RWPE2 (cell line): ENCODE measurements at regions not wholly inside any gene's neighbourhood (a gene's known extent, or its start where the extent isn't known, plus 50 kb on each side); places are given as distances from the start of the nearest gene placed in this dataset.

ENCODE experiments used
- ATAC-seq: fragments of 200-7000 bp; cut with Tn5 transposase; 3 replicates; pipeline ENCODE4 v1.9.1; 2021; ENCODE audit warnings: low read depth
- DNase-seq: peaks from one replicate; pipeline ENCODE4 v3.0.0-alpha.2; 2020; ENCODE audit warnings: low spot score
- H3K27ac ChIP-seq: fragments of 450-650 bp; 2 replicates; pipeline ENCODE4 v1.5.1; 2017; ENCODE audit warnings: mild to moderate bottlenecking; ENCODE audit not compliant: poor library complexity, severe bottlenecking
- H3K27me3 ChIP-seq: fragments of 250-450 bp; sonication (Bioruptor Pico); 2 replicates; pipeline ENCODE4 v1.5.1; 2021; ENCODE audit warnings: mild to moderate bottlenecking, moderate library complexity; ENCODE audit not compliant: insufficient read depth, poor library complexity, severe bottlenecking
- H3K36me3 ChIP-seq: fragments of 250-450 bp; sonication (Bioruptor Pico); 2 replicates; pipeline ENCODE4 v1.5.1; 2020; ENCODE audit warnings: low read depth, mild to moderate bottlenecking, moderate library complexity
- H3K4me1 ChIP-seq: fragments of 250-450 bp; sonication (Bioruptor Pico); 2 replicates; pipeline ENCODE4 v1.5.1; 2021; ENCODE audit warnings: mild to moderate bottlenecking, moderate library complexity; ENCODE audit not compliant: insufficient read depth, poor library complexity, severe bottlenecking
- H3K4me3 ChIP-seq: fragments of 250-450 bp; sonication (Bioruptor Pico); 2 replicates; pipeline ENCODE4 v1.5.1; 2021; ENCODE audit warnings: mild to moderate bottlenecking, moderate library complexity; ENCODE audit not compliant: severe bottlenecking
- H3K9me3 ChIP-seq: fragments of 250-450 bp; sonication (Bioruptor Pico); 2 replicates; pipeline ENCODE4 v1.5.1; 2021; ENCODE audit warnings: mild to moderate bottlenecking, moderate library complexity; ENCODE audit not compliant: severe bottlenecking
- TF ChIP-seq, protein P1 (sequence below): fragments of 450-650 bp; IDR thresholded peaks from one replicate; pipeline ENCODE4 v1.5.1; 2017; ENCODE audit warnings: mild to moderate bottlenecking, moderate library complexity; ENCODE audit not compliant: poor library complexity, severe bottlenecking

DNA sequence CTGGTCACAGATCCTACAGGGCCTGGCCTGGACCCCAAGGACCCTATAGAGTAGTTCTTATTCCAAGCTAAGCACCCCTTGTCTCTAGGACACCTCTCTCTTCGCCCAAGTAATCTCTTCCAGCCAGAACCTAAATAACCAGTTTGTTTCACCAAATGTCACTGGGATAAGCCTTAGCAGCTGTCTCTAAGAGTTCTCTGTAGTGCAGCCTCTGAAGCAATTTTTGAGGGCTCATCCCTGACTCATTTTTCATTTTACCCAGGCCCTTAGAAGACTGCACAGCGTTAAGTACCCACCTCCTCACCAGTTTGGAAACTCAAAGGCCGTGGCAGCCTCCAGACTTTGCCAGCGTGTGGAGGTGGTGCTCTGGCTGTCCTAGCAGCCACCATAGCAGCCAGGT lies 290.1 kb upstream of the SIX2 start:
- H3K27me3 ChIP-seq = no peaks in the 10 kb centered on the region
- TF ChIP-seq, protein P1, sequence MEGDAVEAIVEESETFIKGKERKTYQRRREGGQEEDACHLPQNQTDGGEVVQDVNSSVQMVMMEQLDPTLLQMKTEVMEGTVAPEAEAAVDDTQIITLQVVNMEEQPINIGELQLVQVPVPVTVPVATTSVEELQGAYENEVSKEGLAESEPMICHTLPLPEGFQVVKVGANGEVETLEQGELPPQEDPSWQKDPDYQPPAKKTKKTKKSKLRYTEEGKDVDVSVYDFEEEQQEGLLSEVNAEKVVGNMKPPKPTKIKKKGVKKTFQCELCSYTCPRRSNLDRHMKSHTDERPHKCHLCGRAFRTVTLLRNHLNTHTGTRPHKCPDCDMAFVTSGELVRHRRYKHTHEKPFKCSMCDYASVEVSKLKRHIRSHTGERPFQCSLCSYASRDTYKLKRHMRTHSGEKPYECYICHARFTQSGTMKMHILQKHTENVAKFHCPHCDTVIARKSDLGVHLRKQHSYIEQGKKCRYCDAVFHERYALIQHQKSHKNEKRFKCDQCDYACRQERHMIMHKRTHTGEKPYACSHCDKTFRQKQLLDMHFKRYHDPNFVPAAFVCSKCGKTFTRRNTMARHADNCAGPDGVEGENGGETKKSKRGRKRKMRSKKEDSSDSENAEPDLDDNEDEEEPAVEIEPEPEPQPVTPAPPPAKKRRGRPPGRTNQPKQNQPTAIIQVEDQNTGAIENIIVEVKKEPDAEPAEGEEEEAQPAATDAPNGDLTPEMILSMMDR = no peak
- H3K9me3 ChIP-seq = no peaks in the 10 kb centered on the region
- H3K27ac ChIP-seq = no peak overlapping the region
- no peaks in the 10 kb centered on the region for H3K4me1 ChIP-seq
- DNase-seq (no peak), ATAC-seq (no peak)
- H3K4me3 ChIP-seq = no peak overlapping the region
- no peaks in the 10 kb centered on the region for H3K36me3 ChIP-seq

DNA sequence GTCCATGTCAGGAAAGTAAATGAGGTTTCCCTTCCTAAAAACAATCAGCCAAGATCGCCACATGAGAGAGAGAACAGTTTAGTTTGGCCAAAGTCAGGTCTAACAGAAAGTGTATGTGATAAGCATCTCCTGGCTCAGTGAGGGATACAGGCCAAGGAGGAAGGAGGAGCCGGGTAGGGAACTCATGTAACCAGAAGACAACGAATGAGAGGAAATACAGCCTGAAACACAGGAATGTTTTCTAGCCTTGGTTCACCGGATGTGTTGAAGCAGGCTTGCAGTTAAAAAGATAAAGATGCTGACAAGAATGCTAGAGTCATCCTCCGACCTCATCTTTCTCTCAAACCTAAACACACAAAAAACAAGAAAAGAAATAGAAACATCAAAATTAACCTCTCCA lies 283.9 kb upstream of the SIX2 start:
- H3K4me3 ChIP-seq = no peak overlapping the region
- no peaks in the 10 kb centered on the region for H3K4me1 ChIP-seq
- no peak overlapping the region for H3K27ac ChIP-seq
- H3K36me3 ChIP-seq = no peaks in the 10 kb centered on the region
- H3K27me3 ChIP-seq = no peaks in the 10 kb centered on the region
- H3K9me3 ChIP-seq = no peaks in the 10 kb centered on the region
- TF ChIP-seq, protein P1 = no peak
- no peak for ATAC-seq
- no peak for DNase-seq

- Histone ChIP-seq H3K4me3 (no peak overlapping the region), H3K27me3 (no peaks in the 10 kb centered on the region), H3K4me1 (no peaks in the 10 kb centered on the region), H3K27ac (no peak overlapping the region), H3K36me3 (no peaks in the 10 kb centered on the region), H3K9me3 (no peaks in the 10 kb centered on the region)
- DNase-seq (no peak), ATAC-seq (no peak)
- TF ChIP-seq, protein P1 = no peak
Observed at GRCh38 chr2:45291296-45291701, 282.0 kb upstream of the SIX2 start.

DNA sequence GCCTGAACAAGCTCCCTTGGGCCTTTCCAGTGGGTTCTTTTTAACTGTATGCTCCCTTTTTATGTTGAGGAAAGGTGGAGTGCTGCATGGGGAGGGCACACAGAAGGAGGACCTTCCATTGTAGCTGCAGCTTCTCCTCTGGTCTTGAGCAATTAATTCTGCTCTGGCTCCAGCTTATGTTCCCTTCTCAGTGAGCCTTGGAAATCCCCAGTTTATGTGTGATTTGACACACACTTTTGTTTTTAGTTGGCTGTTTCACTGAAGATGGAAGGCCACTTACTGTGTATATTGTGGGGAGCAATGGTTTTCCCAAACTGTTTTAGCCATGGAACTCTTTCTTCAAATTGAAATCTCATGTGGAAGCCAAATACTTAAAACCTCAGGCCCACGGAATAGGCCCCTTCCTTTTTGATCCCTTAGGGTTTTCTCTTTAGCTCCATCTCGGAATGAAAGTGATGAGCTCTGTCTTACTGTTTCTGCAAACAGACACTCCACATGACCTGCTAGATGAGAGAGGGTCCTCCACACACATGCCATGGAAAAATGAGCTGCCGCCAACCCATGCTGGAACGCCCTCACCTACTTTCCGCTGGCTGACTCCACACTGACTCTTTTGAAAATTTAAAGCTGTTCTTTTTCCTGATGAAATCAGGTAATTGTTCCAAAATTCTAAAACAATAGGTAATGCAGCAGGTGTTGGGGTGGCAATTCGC lies 280.9 kb upstream of the SIX2 start:
- H3K9me3 ChIP-seq = no peaks in the 10 kb centered on the region
- DNase-seq (no peak), ATAC-seq (no peak)
- no peaks in the 10 kb centered on the region for H3K36me3 ChIP-seq
- no peak overlapping the region for H3K27ac ChIP-seq
- TF ChIP-seq, protein P1 = no peak
- H3K4me1 ChIP-seq = no peaks in the 10 kb centered on the region
- no peaks in the 10 kb centered on the region for H3K27me3 ChIP-seq
- H3K4me3 ChIP-seq = no peak overlapping the region

GRCh38 chr2:45288532-45289417 lies 279.5 kb upstream of the SIX2 start:
- peaks cover 10% of the 10 kb centered on the region for H3K4me1 ChIP-seq
- no peak overlapping the region for H3K4me3 ChIP-seq
- H3K27ac ChIP-seq = peak overlapping the region; percentile 0
- ATAC-seq (no peak), DNase-seq (no peak)
- no peaks in the 10 kb centered on the region for H3K36me3 ChIP-seq
- no peaks in the 10 kb centered on the region for H3K27me3 ChIP-seq
- H3K9me3 ChIP-seq = peaks cover 3% of the 10 kb centered on the region
- TF ChIP-seq, protein P1 = no peak
